Astrocyte of the cerebellum (primary cell): ENCODE measurements at regions not wholly inside any gene's neighbourhood (a gene's known extent, or its start where the extent isn't known, plus 50 kb on each side); places are given as distances from the start of the nearest gene placed in this dataset.

Experiments
- DNase-seq: peaks from one replicate; pipeline ENCODE4 v3.0.0-alpha.2; 2011; ENCODE audit warnings: low read depth
- H3K4me3 ChIP-seq: 2 replicates; pipeline ENCODE4 v1.5.1; 2011; ENCODE audit warnings: mild to moderate bottlenecking, low read depth, low read length, moderate library complexity
- in situ Hi-C: cut with HindIII; loops from 2 replicates; pipeline ENCODE4 v1.10.0; 2017; ENCODE audit warnings: low sequenced_read_pairs
- TF ChIP-seq, protein P1 (sequence below): IDR thresholded peaks from 2 replicates; pipeline ENCODE4 v1.5.1; 2012; ENCODE audit warnings: low read length, low read depth, moderate library complexity, mild to moderate bottlenecking; ENCODE audit errors: missing control alignments

DNA sequence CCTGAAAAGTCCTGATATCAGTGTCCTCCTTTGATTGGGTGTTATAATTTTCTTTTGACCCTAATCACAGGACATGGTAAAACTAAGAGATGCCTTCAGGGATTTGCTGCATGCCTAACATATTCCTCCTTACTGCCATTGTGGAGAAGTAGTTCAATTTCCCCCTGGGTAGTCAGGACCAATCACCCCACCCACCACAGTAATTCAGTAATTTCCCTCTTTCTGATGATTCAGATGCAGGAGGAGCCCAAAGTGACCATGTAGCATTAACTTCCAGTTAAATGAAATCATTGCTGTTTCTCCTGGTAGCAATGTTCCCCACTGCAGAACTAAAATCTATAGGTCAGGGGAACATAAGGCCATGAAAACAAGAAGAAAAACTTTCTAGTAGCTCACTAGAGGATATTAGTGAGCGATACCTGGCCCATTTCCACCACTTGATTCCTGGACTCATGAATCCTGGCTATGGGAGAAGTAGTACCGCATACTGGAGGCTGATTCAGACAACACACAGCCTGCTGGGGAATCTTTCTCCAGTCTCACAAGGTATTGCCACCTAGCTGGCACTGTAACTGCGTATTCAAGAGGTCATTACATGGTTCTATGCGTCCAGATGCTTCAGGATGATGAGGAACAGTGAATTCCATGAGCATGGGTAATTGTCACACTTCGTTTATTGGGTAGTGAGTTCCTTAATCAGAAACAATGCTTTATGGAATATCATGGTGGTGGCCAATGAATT is 561.2 kb downstream of the HAO1 start:
- in situ Hi-C loops: no loop called here
- DNase-seq: no peak
- H3K4me3 ChIP-seq: no peak overlapping the region

DNA sequence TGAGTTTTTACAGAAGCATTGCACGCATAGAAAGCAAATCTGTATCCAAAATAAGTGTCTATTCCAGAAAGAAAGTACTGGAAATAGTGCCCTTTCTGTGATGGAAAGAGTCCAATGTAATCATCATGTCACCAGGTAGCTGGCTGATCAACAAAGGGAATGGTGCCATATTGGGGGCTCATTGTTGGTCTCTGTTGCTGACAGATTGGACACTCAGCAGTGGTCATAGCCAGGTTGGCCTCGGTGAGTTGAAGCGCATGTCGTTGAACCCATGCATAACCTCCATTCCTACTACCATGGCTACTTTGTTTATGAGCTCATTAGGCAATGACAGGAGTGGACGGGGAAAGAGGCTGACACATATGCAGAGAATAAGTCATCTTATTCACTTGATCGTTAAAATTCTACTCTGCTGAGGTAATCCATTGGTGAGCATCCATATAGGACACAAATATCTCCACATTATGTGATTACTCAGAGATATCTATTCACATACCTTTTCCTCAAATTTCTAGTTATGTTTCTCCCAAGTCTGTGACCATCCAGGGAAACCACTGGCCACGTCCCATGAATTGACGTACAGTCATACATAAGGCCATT is 560.5 kb downstream of the HAO1 start:
- in situ Hi-C loops: no loop called here
- DNase-seq: no peak
- no peak overlapping the region for H3K4me3 ChIP-seq
- TF ChIP-seq, protein P1, sequence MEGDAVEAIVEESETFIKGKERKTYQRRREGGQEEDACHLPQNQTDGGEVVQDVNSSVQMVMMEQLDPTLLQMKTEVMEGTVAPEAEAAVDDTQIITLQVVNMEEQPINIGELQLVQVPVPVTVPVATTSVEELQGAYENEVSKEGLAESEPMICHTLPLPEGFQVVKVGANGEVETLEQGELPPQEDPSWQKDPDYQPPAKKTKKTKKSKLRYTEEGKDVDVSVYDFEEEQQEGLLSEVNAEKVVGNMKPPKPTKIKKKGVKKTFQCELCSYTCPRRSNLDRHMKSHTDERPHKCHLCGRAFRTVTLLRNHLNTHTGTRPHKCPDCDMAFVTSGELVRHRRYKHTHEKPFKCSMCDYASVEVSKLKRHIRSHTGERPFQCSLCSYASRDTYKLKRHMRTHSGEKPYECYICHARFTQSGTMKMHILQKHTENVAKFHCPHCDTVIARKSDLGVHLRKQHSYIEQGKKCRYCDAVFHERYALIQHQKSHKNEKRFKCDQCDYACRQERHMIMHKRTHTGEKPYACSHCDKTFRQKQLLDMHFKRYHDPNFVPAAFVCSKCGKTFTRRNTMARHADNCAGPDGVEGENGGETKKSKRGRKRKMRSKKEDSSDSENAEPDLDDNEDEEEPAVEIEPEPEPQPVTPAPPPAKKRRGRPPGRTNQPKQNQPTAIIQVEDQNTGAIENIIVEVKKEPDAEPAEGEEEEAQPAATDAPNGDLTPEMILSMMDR: no peak

More for the DNA sequence above, 561.2 kb downstream of the HAO1 start:
- TF ChIP-seq, protein P1: no peak

DNA sequence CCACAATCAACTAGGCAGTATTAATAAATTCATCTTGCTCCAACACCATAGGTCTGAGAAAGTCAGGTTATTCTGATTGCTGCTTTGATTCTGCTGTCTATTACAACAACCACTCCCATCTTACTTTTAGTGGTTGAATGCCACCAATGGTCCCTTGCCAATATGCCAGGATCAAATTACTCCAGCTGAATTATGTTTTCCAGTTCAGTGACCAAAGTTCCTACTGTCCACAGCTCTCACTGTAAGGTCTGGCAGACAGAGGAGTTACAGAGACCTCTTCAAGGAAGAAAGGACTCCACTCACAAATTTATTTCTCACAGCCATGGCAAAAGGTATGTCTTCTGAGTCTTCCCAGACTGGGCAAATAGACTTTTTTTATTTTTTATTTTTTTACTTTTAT is 557.0 kb downstream of the HAO1 start:
- in situ Hi-C loops: no loop called here
- TF ChIP-seq, protein P1: no peak
- no peak for DNase-seq

DNA sequence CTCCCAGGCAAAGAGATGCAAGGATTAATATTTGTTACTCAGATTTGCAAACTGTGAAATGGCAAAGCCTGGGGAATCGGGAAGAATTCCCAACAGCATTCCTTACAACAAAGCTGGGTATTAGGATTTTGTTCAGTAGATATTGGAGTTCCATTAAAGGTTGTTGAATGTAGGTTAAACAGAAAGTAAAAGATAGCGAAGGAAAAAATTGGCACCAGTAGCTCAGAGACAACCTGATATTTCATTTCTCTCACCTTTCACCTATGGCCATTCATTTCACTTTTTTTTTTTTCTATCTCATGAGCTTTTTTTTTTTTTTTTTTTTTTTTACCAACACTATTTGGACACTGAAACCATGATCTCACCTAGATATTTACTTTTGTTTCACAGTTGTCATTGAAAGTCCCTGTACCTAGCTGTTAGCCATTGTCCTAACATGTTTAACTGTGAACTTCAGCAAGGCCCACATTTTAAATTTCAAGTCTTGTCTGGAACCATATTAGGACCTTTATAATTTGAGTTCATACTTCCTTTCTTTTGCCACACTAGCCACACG is 552.5 kb downstream of the HAO1 start:
- no peak overlapping the region for H3K4me3 ChIP-seq
- no peak for DNase-seq
- TF ChIP-seq, protein P1: no peak
- in situ Hi-C loops: loop anchor here (5.0 kb wide), 1 partner anchor 95 kb away; no protein-coding TSS in a partner anchor

More for the DNA sequence above, 557.0 kb downstream of the HAO1 start:
- no peak overlapping the region for H3K4me3 ChIP-seq

DNA sequence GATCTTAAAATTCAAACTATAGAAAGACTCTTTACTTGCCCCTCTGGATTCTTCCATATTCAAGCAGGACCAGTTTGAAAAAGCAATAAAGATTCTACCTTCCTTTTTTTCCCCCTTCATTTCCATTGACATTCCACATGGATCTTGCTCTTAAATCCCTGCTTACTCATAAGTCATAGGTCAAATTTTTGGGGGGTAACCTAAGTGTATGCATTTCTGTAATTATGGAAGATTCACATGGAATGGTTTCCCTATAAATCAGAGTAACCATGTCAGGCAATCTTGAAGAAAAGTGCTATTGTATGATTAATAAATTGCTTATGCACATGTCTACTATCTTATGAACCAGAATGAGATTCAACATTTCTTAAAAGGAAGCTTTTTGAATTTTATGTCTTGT is 551.0 kb downstream of the HAO1 start:
- in situ Hi-C loops: loop anchor here (5.0 kb wide), 1 partner anchor 97 kb away; no protein-coding TSS in a partner anchor
- H3K4me3 ChIP-seq: no peak overlapping the region
- no peak for DNase-seq
- TF ChIP-seq, protein P1: no peak

DNA sequence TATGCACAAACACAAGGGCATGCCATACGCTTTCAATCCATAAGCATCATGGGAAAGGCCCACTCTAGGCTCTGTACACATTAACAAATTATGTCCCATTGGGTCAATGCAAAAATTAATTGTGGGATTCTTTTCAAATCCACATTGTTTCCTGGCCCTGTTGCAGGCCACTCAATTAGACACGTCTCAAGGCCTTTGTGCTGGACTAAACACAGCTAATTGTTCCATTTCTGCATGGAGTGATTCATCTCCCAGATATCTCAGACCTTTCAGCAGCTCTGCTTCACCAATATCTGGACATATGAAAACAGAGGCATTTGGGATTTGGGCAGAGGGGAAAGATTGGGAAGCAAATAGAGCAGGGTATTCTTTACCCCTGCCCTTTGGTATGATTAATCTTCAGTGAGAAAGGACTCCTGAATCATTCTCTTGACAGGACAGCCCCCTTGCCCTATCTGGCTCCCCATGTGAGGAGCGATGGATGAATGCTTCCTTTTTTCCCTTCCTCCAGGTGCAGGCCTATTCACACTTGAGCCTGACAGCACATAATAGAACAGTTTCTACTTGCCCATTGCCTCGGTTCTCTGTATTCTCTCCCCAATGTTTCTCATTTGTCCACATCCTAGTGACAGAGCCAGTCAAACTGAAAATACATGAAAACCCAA is 547.6 kb downstream of the HAO1 start:
- in situ Hi-C loops: no loop called here
- H3K4me3 ChIP-seq: no peak overlapping the region
- TF ChIP-seq, protein P1: no peak
- peak; percentile 68 for DNase-seq
